Esophagus squamous epithelium (tissue), 4 donors: ENCODE measurements at regions not wholly inside any gene's neighbourhood (a gene's known extent, or its start where the extent isn't known, plus 50 kb on each side); places are given as distances from the start of the nearest gene placed in this dataset.

Experiments
- CTCF ChIP-seq, 6 experiments: fragments of 450-650 bp in 4 of 6; fragments of 200-600 bp in 2 of 6; sonication (generic) in 2 of 6; IDR thresholded peaks; one replicate each; pipeline ENCODE4 v1.5.1; 2016 to 2019; ENCODE audit warnings: antibody characterized with exemption in 6 of 6, mild to moderate bottlenecking in 4 of 6, moderate library complexity in 4 of 6
- POLR2A ChIP-seq, 4 donors: fragments of 450-650 bp; IDR thresholded peaks; one replicate each; pipeline ENCODE4 v1.6.1; 2017; ENCODE audit warnings: antibody characterized with exemption in 4 of 4, mild to moderate bottlenecking in 4 of 4, moderate library complexity in 3 of 4

- no peak for TF ChIP-seq POLR2A (IDR thresholded peaks at IDR 0.05)
- peak in 2 of 6 experiments; percentile 10 to 40 for TF ChIP-seq CTCF (IDR thresholded peaks at IDR 0.05)
Measured at GRCh38 chr5:164475339-164475977, 970.0 kb downstream of the MAT2B start.
